ENCODE measurements at regions not wholly inside any gene's neighbourhood (a gene's known extent, or its start where the extent isn't known, plus 50 kb on each side); places are given as distances from the start of the nearest gene placed in this dataset.

GRCh38 chr2:34110392-34110791 lies 511.3 kb upstream of the FAM98A start:
- Mint-ChIP-seq H3K4me3 (ENCODE audit: unreplicated experiment) (no peak overlapping the region), H3K27ac (ENCODE audit: unreplicated experiment) (no peak overlapping the region)

GRCh38 chr2:34107811-34108210 lies 508.7 kb upstream of the FAM98A start:
- H3K36me3 Mint-ChIP-seq (ENCODE audit: low read depth, unreplicated experiment), result no peaks in the 10 kb centered on the region
- DNase-seq (ENCODE audit: low read depth), result no peak
- H3K27me3 ChIP-seq (ENCODE audit: insufficient read depth, low read length), result no peaks in the 10 kb centered on the region
- H3K27me3 Mint-ChIP-seq (ENCODE audit: low read depth, unreplicated experiment), result no peaks in the 10 kb centered on the region
- no peaks in the 10 kb centered on the region for H3K36me3 ChIP-seq (ENCODE audit: insufficient read depth, low read length)
- TF ChIP-seq EZH2 (IDR thresholded peaks at IDR 0.05; ENCODE audit: insufficient read depth, low read length) (no peak), CTCF (IDR thresholded peaks at IDR 0.05; ENCODE audit: insufficient read depth, low read depth, low read length) (no peak)
- H3K9ac ChIP-seq (ENCODE audit: low read length), result no peak overlapping the region
- no peak for FAIRE-seq
- no peak overlapping the region for H3K27ac ChIP-seq (ENCODE audit: low read depth, low read length)
- H3K4me1 Mint-ChIP-seq (ENCODE audit: low read depth, unreplicated experiment), result peaks cover 33% of the 10 kb centered on the region
- no peaks in the 10 kb centered on the region for H3K79me2 ChIP-seq (ENCODE audit: insufficient read depth, low read length)
- H2AFZ ChIP-seq (ENCODE audit: low read depth, low read length), result no peak overlapping the region
- no peak overlapping the region for H3K4me3 Mint-ChIP-seq (ENCODE audit: unreplicated experiment)
- no peak overlapping the region for H3K4me3 ChIP-seq (ENCODE audit: insufficient read depth, low read depth, low read length)
- H4K20me1 ChIP-seq (ENCODE audit: insufficient read depth, low read length), result no peaks in the 10 kb centered on the region
- H3K9me3 ChIP-seq (ENCODE audit: insufficient read depth, low read depth, low read length), result no peaks in the 10 kb centered on the region
- peak overlapping the region; percentile 12 for H3K27ac Mint-ChIP-seq (ENCODE audit: unreplicated experiment)
- peaks cover 27% of the 10 kb centered on the region for H3K4me1 ChIP-seq (ENCODE audit: insufficient read depth, low read length)
- H3K4me2 ChIP-seq (ENCODE audit: low read length), result no peak overlapping the region
- H3K9me3 Mint-ChIP-seq (ENCODE audit: unreplicated experiment), result no peaks in the 10 kb centered on the region

More at GRCh38 chr2:34110392-34110791, 511.3 kb upstream of the FAM98A start:
- Mint-ChIP-seq H3K27me3 (ENCODE audit: low read depth, unreplicated experiment) (no peaks in the 10 kb centered on the region), H3K9me3 (ENCODE audit: unreplicated experiment) (no peaks in the 10 kb centered on the region), H3K36me3 (ENCODE audit: low read depth, unreplicated experiment) (no peaks in the 10 kb centered on the region), H3K4me1 (ENCODE audit: low read depth, unreplicated experiment) (peaks cover 18% of the 10 kb centered on the region)
- H3K4me3 ChIP-seq (ENCODE audit: insufficient read depth, low read depth, low read length), result no peak overlapping the region
- no peak overlapping the region for H2AFZ ChIP-seq (ENCODE audit: low read depth, low read length)
- H3K27me3 ChIP-seq (ENCODE audit: insufficient read depth, low read length), result no peaks in the 10 kb centered on the region
- H3K9me3 ChIP-seq (ENCODE audit: insufficient read depth, low read depth, low read length), result no peaks in the 10 kb centered on the region
- no peaks in the 10 kb centered on the region for H4K20me1 ChIP-seq (ENCODE audit: insufficient read depth, low read length)
- H3K9ac ChIP-seq (ENCODE audit: low read length), result no peak overlapping the region
- no peaks in the 10 kb centered on the region for H3K79me2 ChIP-seq (ENCODE audit: insufficient read depth, low read length)
- peaks cover 16% of the 10 kb centered on the region for H3K4me1 ChIP-seq (ENCODE audit: insufficient read depth, low read length)
- H3K4me2 ChIP-seq (ENCODE audit: low read length), result no peak overlapping the region
- no peak for FAIRE-seq
- H3K27ac ChIP-seq (ENCODE audit: low read depth, low read length), result no peak overlapping the region
- H3K36me3 ChIP-seq (ENCODE audit: insufficient read depth, low read length), result no peaks in the 10 kb centered on the region
- no peak for DNase-seq (ENCODE audit: low read depth)
- TF ChIP-seq EZH2 (IDR thresholded peaks at IDR 0.05; ENCODE audit: insufficient read depth, low read length) (no peak), CTCF (IDR thresholded peaks at IDR 0.05; ENCODE audit: insufficient read depth, low read depth, low read length) (no peak)

GRCh38 chr2:34105006-34105767 lies 506.1 kb upstream of the FAM98A start:
- Histone ChIP-seq H3K9me3 (ENCODE audit: insufficient read depth, low read depth, low read length) (no peaks in the 10 kb centered on the region), H3K36me3 (ENCODE audit: insufficient read depth, low read length) (no peaks in the 10 kb centered on the region), H3K27ac (ENCODE audit: low read depth, low read length) (peak overlapping the region; percentile 87), H2AFZ (ENCODE audit: low read depth, low read length) (no peak overlapping the region), H3K4me1 (ENCODE audit: insufficient read depth, low read length) (peaks cover 27% of the 10 kb centered on the region), H3K4me2 (ENCODE audit: low read length) (peak overlapping the region; percentile 79), H4K20me1 (ENCODE audit: insufficient read depth, low read length) (no peaks in the 10 kb centered on the region), H3K79me2 (ENCODE audit: insufficient read depth, low read length) (no peaks in the 10 kb centered on the region), H3K4me3 (ENCODE audit: insufficient read depth, low read depth, low read length) (peak overlapping the region; percentile 27), H3K9ac (ENCODE audit: low read length) (peak overlapping the region; percentile 69), H3K27me3 (ENCODE audit: insufficient read depth, low read length) (no peaks in the 10 kb centered on the region)
- H3K27me3 Mint-ChIP-seq (ENCODE audit: low read depth, unreplicated experiment), result no peaks in the 10 kb centered on the region
- peaks cover 37% of the 10 kb centered on the region for H3K4me1 Mint-ChIP-seq (ENCODE audit: low read depth, unreplicated experiment)
- DNase-seq (ENCODE audit: low read depth) (peak; percentile 84), FAIRE-seq (peak; percentile 75)
- H3K36me3 Mint-ChIP-seq (ENCODE audit: low read depth, unreplicated experiment), result no peaks in the 10 kb centered on the region
- H3K9me3 Mint-ChIP-seq (ENCODE audit: unreplicated experiment), result no peaks in the 10 kb centered on the region
- TF ChIP-seq CTCF (IDR thresholded peaks at IDR 0.05; ENCODE audit: insufficient read depth, low read depth, low read length) (no peak), EZH2 (IDR thresholded peaks at IDR 0.05; ENCODE audit: insufficient read depth, low read length) (no peak)
- H3K27ac Mint-ChIP-seq (ENCODE audit: unreplicated experiment), result peak overlapping the region; percentile 95
- H3K4me3 Mint-ChIP-seq (ENCODE audit: unreplicated experiment), result no peak overlapping the region
